ENCODE measurements at regions not wholly inside any gene's neighbourhood (a gene's known extent, or its start where the extent isn't known, plus 50 kb on each side); places are given as distances from the start of the nearest gene placed in this dataset.

DNA sequence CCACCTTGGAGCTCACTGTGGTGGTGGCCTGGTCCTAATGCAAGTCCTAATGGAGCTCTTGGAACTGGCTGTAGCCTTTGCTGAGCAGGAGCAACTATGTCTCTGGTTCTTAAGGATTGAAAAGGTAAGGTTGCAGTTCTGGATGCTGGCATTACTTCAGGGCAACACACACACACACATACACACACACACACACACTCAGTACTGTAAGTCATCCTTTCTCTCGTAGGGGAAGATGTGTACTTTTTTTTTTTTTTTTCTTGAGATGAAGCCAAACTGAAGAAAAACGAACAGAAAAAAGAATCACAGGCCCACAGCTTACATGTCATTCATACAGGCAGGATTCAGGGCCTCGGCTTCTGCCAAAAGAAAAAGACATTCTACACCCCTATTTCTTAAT, 81.1 kb upstream of the RPS23 start:
- H3K27me3 ChIP-seq (replicated peaks): no peaks in the 10 kb centered on the region
- TF ChIP-seq, protein P1, sequence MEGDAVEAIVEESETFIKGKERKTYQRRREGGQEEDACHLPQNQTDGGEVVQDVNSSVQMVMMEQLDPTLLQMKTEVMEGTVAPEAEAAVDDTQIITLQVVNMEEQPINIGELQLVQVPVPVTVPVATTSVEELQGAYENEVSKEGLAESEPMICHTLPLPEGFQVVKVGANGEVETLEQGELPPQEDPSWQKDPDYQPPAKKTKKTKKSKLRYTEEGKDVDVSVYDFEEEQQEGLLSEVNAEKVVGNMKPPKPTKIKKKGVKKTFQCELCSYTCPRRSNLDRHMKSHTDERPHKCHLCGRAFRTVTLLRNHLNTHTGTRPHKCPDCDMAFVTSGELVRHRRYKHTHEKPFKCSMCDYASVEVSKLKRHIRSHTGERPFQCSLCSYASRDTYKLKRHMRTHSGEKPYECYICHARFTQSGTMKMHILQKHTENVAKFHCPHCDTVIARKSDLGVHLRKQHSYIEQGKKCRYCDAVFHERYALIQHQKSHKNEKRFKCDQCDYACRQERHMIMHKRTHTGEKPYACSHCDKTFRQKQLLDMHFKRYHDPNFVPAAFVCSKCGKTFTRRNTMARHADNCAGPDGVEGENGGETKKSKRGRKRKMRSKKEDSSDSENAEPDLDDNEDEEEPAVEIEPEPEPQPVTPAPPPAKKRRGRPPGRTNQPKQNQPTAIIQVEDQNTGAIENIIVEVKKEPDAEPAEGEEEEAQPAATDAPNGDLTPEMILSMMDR (IDR thresholded peaks at IDR 0.05; ENCODE audit: low read depth, low read length, missing control alignments): no peak
- H3K4me3 ChIP-seq (ENCODE audit: low read depth, low read length): no peak overlapping the region
- DNase-seq: peak; percentile 20
- H3K27ac ChIP-seq: no peak overlapping the region
- no peaks in the 10 kb centered on the region for H3K36me3 ChIP-seq (replicated peaks)
- in situ Hi-C loops (cut with HindIII; ENCODE audit: low pct_ligation_motif_present, low sequenced_read_pairs): no loop called here

- TF ChIP-seq, protein P1 (IDR thresholded peaks at IDR 0.05; ENCODE audit: low read depth, low read length, missing control alignments): no peak
- H3K4me3 ChIP-seq (ENCODE audit: low read depth, low read length): no peak overlapping the region
- peak overlapping the region; percentile 12 for H3K27ac ChIP-seq
- no peaks in the 10 kb centered on the region for H3K36me3 ChIP-seq (replicated peaks)
- in situ Hi-C loops (cut with HindIII; ENCODE audit: low pct_ligation_motif_present, low sequenced_read_pairs): no loop called here
- H3K27me3 ChIP-seq (replicated peaks): no peaks in the 10 kb centered on the region
- DNase-seq: no peak
These were observed 80.3 kb upstream of the RPS23 start for GRCh38 chr5:82358457-82358856.

DNA sequence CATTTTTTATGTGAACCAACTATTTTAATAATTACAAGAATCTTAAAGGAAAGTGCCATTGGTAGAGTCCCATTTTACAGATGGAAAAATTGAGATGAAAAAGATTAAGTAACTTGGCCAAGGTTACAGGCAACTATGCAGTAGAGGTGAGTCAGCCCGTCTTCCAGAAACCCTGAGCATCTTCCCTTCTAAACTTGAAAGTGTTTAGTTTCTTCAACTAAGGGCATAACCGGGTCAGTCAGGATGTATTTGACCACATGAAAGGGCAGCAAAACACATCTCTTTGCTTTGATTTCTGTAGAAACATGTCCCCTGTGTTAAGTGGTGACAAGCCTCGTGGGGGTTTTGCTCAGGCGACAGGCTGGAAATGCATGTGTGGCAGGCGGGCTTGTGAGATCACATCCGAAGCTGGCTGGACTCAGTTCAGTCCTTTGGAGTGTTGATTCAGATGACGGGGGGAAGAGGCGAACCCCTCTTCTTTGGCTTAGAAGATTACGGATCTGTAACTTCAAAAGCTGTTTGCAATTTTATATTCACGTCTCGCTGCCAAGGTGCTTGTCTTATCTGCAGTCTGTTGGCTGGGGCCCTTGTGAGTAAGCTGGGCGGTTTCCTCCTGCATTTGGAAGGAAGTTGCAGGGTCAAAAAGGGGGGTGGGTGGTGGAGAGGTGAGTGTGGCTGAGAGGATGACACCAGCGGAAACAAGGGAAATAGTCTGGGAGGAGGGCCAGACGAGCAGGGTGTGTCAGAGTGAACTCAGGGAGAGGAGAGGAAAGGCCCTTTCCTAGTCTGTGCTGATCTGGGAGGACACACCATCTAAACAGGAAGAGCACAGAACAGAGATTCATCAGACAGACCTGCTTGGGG, 78.9 kb upstream of the RPS23 start:
- TF ChIP-seq, protein P1 (IDR thresholded peaks at IDR 0.05; ENCODE audit: low read depth, low read length, missing control alignments): no peak
- in situ Hi-C loops (cut with HindIII; ENCODE audit: low pct_ligation_motif_present, low sequenced_read_pairs): no loop called here
- Histone ChIP-seq H3K4me3 (ENCODE audit: low read depth, low read length) (no peak overlapping the region), H3K36me3 (replicated peaks) (no peaks in the 10 kb centered on the region), H3K27me3 (replicated peaks) (no peaks in the 10 kb centered on the region), H3K27ac (peak overlapping the region; percentile 87)
- peak; percentile 96 for DNase-seq

DNA sequence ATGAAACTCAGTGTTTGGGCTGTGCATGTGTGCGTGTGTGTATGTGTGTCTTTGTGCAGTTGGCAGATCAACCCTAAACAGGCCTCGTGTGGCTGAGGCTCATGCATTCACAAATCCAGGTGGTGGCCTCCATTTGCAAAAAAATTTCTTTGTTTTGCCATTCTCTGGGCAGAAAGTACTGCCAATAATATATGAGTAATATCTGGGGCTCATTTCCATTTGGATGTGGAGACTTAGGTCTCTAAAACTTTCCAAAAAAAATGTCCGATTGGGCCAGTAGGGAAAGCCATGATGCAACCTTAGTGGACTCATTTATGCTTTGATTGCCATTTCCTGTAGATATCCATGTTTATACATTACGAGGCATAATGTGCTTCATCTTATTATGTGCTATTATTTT, 77.9 kb upstream of the RPS23 start:
- Histone ChIP-seq H3K27ac (no peak overlapping the region), H3K27me3 (replicated peaks) (no peaks in the 10 kb centered on the region), H3K4me3 (ENCODE audit: low read depth, low read length) (no peak overlapping the region), H3K36me3 (replicated peaks) (no peaks in the 10 kb centered on the region)
- in situ Hi-C loops (cut with HindIII; ENCODE audit: low pct_ligation_motif_present, low sequenced_read_pairs): no loop called here
- TF ChIP-seq, protein P1 (IDR thresholded peaks at IDR 0.05; ENCODE audit: low read depth, low read length, missing control alignments): no peak
- no peak for DNase-seq

- Histone ChIP-seq H3K27me3 (replicated peaks) (no peaks in the 10 kb centered on the region), H3K36me3 (replicated peaks) (no peaks in the 10 kb centered on the region), H3K27ac (no peak overlapping the region), H3K4me3 (ENCODE audit: low read depth, low read length) (no peak overlapping the region)
- in situ Hi-C loops (cut with HindIII; ENCODE audit: low pct_ligation_motif_present, low sequenced_read_pairs): no loop called here
- DNase-seq: no peak
- TF ChIP-seq, protein P1 (IDR thresholded peaks at IDR 0.05; ENCODE audit: low read depth, low read length, missing control alignments): no peak
These were observed 77.3 kb upstream of the RPS23 start for GRCh38 chr5:82355496-82355895.

DNA sequence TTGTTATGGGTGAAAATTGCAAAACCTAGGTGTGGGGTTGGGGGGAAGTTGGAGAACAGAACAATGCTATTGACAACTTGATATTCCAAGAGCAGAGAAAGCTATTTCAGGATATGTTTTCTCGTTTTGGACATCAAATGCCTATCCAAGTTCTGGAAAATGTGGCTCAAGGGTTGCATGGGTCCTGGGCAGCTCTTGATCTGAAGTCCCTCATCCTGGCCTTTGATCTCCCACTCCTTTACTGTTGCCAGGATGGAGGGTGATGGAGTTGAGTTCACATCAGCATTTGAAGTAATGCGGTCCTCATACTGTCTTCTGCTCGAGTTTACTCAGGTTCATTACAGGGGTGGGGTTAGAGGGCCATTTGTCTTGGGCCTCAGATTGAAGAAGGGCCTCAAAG, 76.9 kb upstream of the RPS23 start:
- Histone ChIP-seq H3K4me3 (ENCODE audit: low read depth, low read length) (no peak overlapping the region), H3K27me3 (replicated peaks) (no peaks in the 10 kb centered on the region), H3K36me3 (replicated peaks) (no peaks in the 10 kb centered on the region), H3K27ac (no peak overlapping the region)
- in situ Hi-C loops (cut with HindIII; ENCODE audit: low pct_ligation_motif_present, low sequenced_read_pairs): no loop called here
- no peak for DNase-seq
- TF ChIP-seq, protein P1 (IDR thresholded peaks at IDR 0.05; ENCODE audit: low read depth, low read length, missing control alignments): no peak
